GM12892 (cell line): ENCODE measurements at regions not wholly inside any gene's neighbourhood (a gene's known extent, or its start where the extent isn't known, plus 50 kb on each side); places are given as distances from the start of the nearest gene placed in this dataset.

Experiments used
- POLR2A ChIP-seq: IDR thresholded peaks from 2 replicates; pipeline ENCODE4 v1.6.1; 2011; ENCODE audit warnings: low read depth, low read length, control low read depth
- TAF1 ChIP-seq: IDR thresholded peaks from 2 replicates; pipeline ENCODE4 v1.6.1; 2011; ENCODE audit warnings: low read depth, mild to moderate bottlenecking, control low read depth, low read length, borderline replicate concordance

DNA sequence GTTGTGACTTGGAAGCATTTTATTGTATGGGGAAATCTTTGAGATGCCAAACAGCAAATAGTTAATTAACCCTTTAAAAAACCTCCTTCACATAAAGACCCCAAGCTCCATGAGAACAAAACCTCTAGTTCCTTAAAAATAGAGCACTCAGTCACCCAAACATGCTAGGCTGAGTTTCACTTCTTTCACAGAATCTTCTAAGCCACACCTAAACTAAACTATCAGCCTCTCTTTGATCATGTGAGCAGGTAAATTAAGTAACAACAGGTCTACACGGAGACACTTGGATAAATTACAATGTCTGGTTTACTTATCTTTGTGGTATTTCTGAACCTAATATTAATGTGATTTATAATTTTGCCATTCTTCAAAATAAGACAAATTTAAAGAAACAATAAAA, 205.2 kb upstream of the MARCKS start:
- TF ChIP-seq TAF1 (no peak), POLR2A (no peak)
